ENCODE measurements at regions not wholly inside any gene's neighbourhood (a gene's known extent, or its start where the extent isn't known, plus 50 kb on each side); places are given as distances from the start of the nearest gene placed in this dataset.
A peak's percentile ranks its signal among the peaks of the same experiment; 100 is the strongest.

- peak overlapping the region; percentile 49 for H2AK5ac ChIP-seq (ENCODE audit: low read length, severe bottlenecking)
- WGBS: 73% methylated on average over 6 of the region's 6 CpGs
- no peaks in the 10 kb centered on the region for H3K36me3 ChIP-seq (ENCODE audit: control insufficient read depth in 1 of 2, insufficient read depth in 2 of 2, low read depth in 1 of 2, low read length in 2 of 2)
Observed at GRCh38 chr6:30800871-30801270, 56.5 kb upstream of the IER3 start.

GRCh38 chr6:30799210-30799609 is 54.9 kb upstream of the IER3 start:
- Histone ChIP-seq H3K4me1 (ENCODE audit: control insufficient read depth, insufficient read depth, low read depth, low read length) (peaks cover 6% of the 10 kb centered on the region), H2BK120ac (ENCODE audit: low read depth, low read length) (no peak overlapping the region), H3K18ac (ENCODE audit: low read depth in 1 of 2, low read length in 2 of 2) (peak overlapping the region in 1 of 2 experiments; percentile 38), H2BK15ac (ENCODE audit: low read depth, poor library complexity, severe bottlenecking) (no peak overlapping the region), H3K36me3 (ENCODE audit: control insufficient read depth in 1 of 2, insufficient read depth in 2 of 2, low read depth in 1 of 2, low read length in 2 of 2) (no peaks in the 10 kb centered on the region), H2AFZ (ENCODE audit: low read depth, low read length) (no peak overlapping the region), H3K4me3 (ENCODE audit: insufficient read depth in 1 of 2, low read depth in 1 of 2, low read length in 2 of 2) (no peak overlapping the region), H3K9me3 (ENCODE audit: control insufficient read depth, low read length) (no peaks in the 10 kb centered on the region), H3K23ac (ENCODE audit: low read length in 2 of 2) (no peak overlapping the region), H3K27ac (ENCODE audit: low read length, poor library complexity, severe bottlenecking) (no peak overlapping the region), H3K4ac (ENCODE audit: low read depth in 1 of 2, low read length in 2 of 2) (peak overlapping the region in 1 of 2 experiments; percentile 73), H2BK12ac (ENCODE audit: low read length in 2 of 2) (peak overlapping the region in 1 of 2 experiments; percentile 60), H4K91ac (ENCODE audit: low read length) (no peak overlapping the region), H3K27me3 (ENCODE audit: control insufficient read depth in 1 of 2, insufficient read depth in 1 of 2, low read length in 2 of 2) (no peaks in the 10 kb centered on the region), H2AK5ac (ENCODE audit: low read length, severe bottlenecking) (no peak overlapping the region), H3K9ac (ENCODE audit: low read length) (no peak overlapping the region), H3K79me1 (replicated peaks; ENCODE audit: low read length, poor library complexity, severe bottlenecking) (no peaks in the 10 kb centered on the region), H2BK5ac (ENCODE audit: low read depth, low read length, poor library complexity, severe bottlenecking) (no peak overlapping the region), H3K14ac (ENCODE audit: low read length in 2 of 2) (no peak overlapping the region), H3K4me2 (ENCODE audit: low read length, poor library complexity, severe bottlenecking) (no peak overlapping the region), H4K8ac (ENCODE audit: low read length) (no peak overlapping the region)
- DNase-seq: no peak
- WGBS: 90% methylated on average over 1 of the region's 3 CpGs

More at GRCh38 chr6:30800871-30801270, 56.5 kb upstream of the IER3 start:
- Histone ChIP-seq H4K91ac (ENCODE audit: low read length) (no peak overlapping the region), H2BK120ac (ENCODE audit: low read depth, low read length) (no peak overlapping the region), H3K79me1 (replicated peaks; ENCODE audit: low read length, poor library complexity, severe bottlenecking) (no peaks in the 10 kb centered on the region), H3K9ac (ENCODE audit: low read length) (peak overlapping the region; percentile 38), H3K27ac (ENCODE audit: low read length, poor library complexity, severe bottlenecking) (peak overlapping the region; percentile 5), H4K8ac (ENCODE audit: low read length) (peak overlapping the region; percentile 45), H3K18ac (ENCODE audit: low read depth in 1 of 2, low read length in 2 of 2) (peak overlapping the region; percentile 34 to 78), H2AFZ (ENCODE audit: low read depth, low read length) (peak overlapping the region; percentile 1), H3K4ac (ENCODE audit: low read depth in 1 of 2, low read length in 2 of 2) (no peak overlapping the region), H3K27me3 (ENCODE audit: control insufficient read depth in 1 of 2, insufficient read depth in 1 of 2, low read length in 2 of 2) (no peaks in the 10 kb centered on the region), H3K14ac (ENCODE audit: low read length in 2 of 2) (no peak overlapping the region), H2BK5ac (ENCODE audit: low read depth, low read length, poor library complexity, severe bottlenecking) (no peak overlapping the region), H3K4me2 (ENCODE audit: low read length, poor library complexity, severe bottlenecking) (no peak overlapping the region), H3K9me3 (ENCODE audit: control insufficient read depth, low read length) (no peaks in the 10 kb centered on the region), H3K4me3 (ENCODE audit: insufficient read depth in 1 of 2, low read depth in 1 of 2, low read length in 2 of 2) (no peak overlapping the region), H2BK12ac (ENCODE audit: low read length in 2 of 2) (peak overlapping the region in 1 of 2 experiments; percentile 63), H3K23ac (ENCODE audit: low read length in 2 of 2) (no peak overlapping the region), H3K4me1 (ENCODE audit: control insufficient read depth, insufficient read depth, low read depth, low read length) (peaks cover 7% of the 10 kb centered on the region), H2BK15ac (ENCODE audit: low read depth, poor library complexity, severe bottlenecking) (no peak overlapping the region)
- DNase-seq: no peak

GRCh38 chr6:30798494-30798893 is 54.1 kb upstream of the IER3 start:
- Histone ChIP-seq H3K4me3 (ENCODE audit: insufficient read depth in 1 of 2, low read depth in 1 of 2, low read length in 2 of 2) (no peak overlapping the region), H3K14ac (ENCODE audit: low read length in 2 of 2) (no peak overlapping the region), H3K27ac (ENCODE audit: low read length, poor library complexity, severe bottlenecking) (no peak overlapping the region), H3K9me3 (ENCODE audit: control insufficient read depth, low read length) (no peaks in the 10 kb centered on the region), H2BK120ac (ENCODE audit: low read depth, low read length) (no peak overlapping the region), H2AK5ac (ENCODE audit: low read length, severe bottlenecking) (no peak overlapping the region), H3K27me3 (ENCODE audit: control insufficient read depth in 1 of 2, insufficient read depth in 1 of 2, low read length in 2 of 2) (no peaks in the 10 kb centered on the region), H3K36me3 (ENCODE audit: control insufficient read depth in 1 of 2, insufficient read depth in 2 of 2, low read depth in 1 of 2, low read length in 2 of 2) (no peaks in the 10 kb centered on the region), H3K9ac (ENCODE audit: low read length) (no peak overlapping the region), H3K18ac (ENCODE audit: low read depth in 1 of 2, low read length in 2 of 2) (no peak overlapping the region), H3K4me2 (ENCODE audit: low read length, poor library complexity, severe bottlenecking) (no peak overlapping the region), H3K79me1 (replicated peaks; ENCODE audit: low read length, poor library complexity, severe bottlenecking) (no peaks in the 10 kb centered on the region), H2BK15ac (ENCODE audit: low read depth, poor library complexity, severe bottlenecking) (no peak overlapping the region), H3K23ac (ENCODE audit: low read length in 2 of 2) (no peak overlapping the region), H2BK12ac (ENCODE audit: low read length in 2 of 2) (no peak overlapping the region), H2AFZ (ENCODE audit: low read depth, low read length) (no peak overlapping the region), H2BK5ac (ENCODE audit: low read depth, low read length, poor library complexity, severe bottlenecking) (no peak overlapping the region), H4K8ac (ENCODE audit: low read length) (no peak overlapping the region), H3K4ac (ENCODE audit: low read depth in 1 of 2, low read length in 2 of 2) (no peak overlapping the region), H4K91ac (ENCODE audit: low read length) (no peak overlapping the region), H3K4me1 (ENCODE audit: control insufficient read depth, insufficient read depth, low read depth, low read length) (peaks cover 5% of the 10 kb centered on the region)
- 98% methylated on average over 3 of the region's 3 CpGs for WGBS
- no peak for DNase-seq

GRCh38 chr6:30795549-30796293 is 51.4 kb upstream of the IER3 start:
- H4K8ac ChIP-seq (ENCODE audit: low read length): no peak overlapping the region
- H3K23ac ChIP-seq (ENCODE audit: low read length in 2 of 2): no peak overlapping the region
- no peak overlapping the region for H2BK5ac ChIP-seq (ENCODE audit: low read depth, low read length, poor library complexity, severe bottlenecking)
- no peak overlapping the region for H4K91ac ChIP-seq (ENCODE audit: low read length)
- no peak overlapping the region for H3K4me2 ChIP-seq (ENCODE audit: low read length, poor library complexity, severe bottlenecking)
- peak overlapping the region in 1 of 2 experiments; percentile 31 for H3K18ac ChIP-seq (ENCODE audit: low read depth in 1 of 2, low read length in 2 of 2)
- H3K9ac ChIP-seq (ENCODE audit: low read length): no peak overlapping the region
- H3K27me3 ChIP-seq (ENCODE audit: control insufficient read depth in 1 of 2, insufficient read depth in 1 of 2, low read length in 2 of 2): no peaks in the 10 kb centered on the region
- H2AK5ac ChIP-seq (ENCODE audit: low read length, severe bottlenecking): no peak overlapping the region
- WGBS: 96% methylated on average over 3 of the region's 3 CpGs
- no peaks in the 10 kb centered on the region for H3K4me1 ChIP-seq (ENCODE audit: control insufficient read depth, insufficient read depth, low read depth, low read length)
- H3K14ac ChIP-seq (ENCODE audit: low read length in 2 of 2): no peak overlapping the region
- H3K4ac ChIP-seq (ENCODE audit: low read depth in 1 of 2, low read length in 2 of 2): peak overlapping the region in 1 of 2 experiments; percentile 68
- no peaks in the 10 kb centered on the region for H3K9me3 ChIP-seq (ENCODE audit: control insufficient read depth, low read length)
- no peaks in the 10 kb centered on the region for H3K36me3 ChIP-seq (ENCODE audit: control insufficient read depth in 1 of 2, insufficient read depth in 2 of 2, low read depth in 1 of 2, low read length in 2 of 2)
- H2BK15ac ChIP-seq (ENCODE audit: low read depth, poor library complexity, severe bottlenecking): no peak overlapping the region
- H3K27ac ChIP-seq (ENCODE audit: low read length, poor library complexity, severe bottlenecking): no peak overlapping the region
- H3K4me3 ChIP-seq (ENCODE audit: insufficient read depth in 1 of 2, low read depth in 1 of 2, low read length in 2 of 2): no peak overlapping the region
- H2BK12ac ChIP-seq (ENCODE audit: low read length in 2 of 2): peak overlapping the region; percentile 22 to 66
- H3K79me1 ChIP-seq (replicated peaks; ENCODE audit: low read length, poor library complexity, severe bottlenecking): no peaks in the 10 kb centered on the region
- no peak for DNase-seq
- no peak overlapping the region for H2BK120ac ChIP-seq (ENCODE audit: low read depth, low read length)
- no peak overlapping the region for H2AFZ ChIP-seq (ENCODE audit: low read depth, low read length)

All from mesenchymal stem cell (in vitro differentiated cells and primary cell).